SK-N-SH (cell line): ENCODE measurements at regions not wholly inside any gene's neighbourhood (a gene's known extent, or its start where the extent isn't known, plus 50 kb on each side); places are given as distances from the start of the nearest gene placed in this dataset.

ENCODE experiments used
- CTCF ChIA-PET: fragments of 300-600, 350-600 bp; formaldehyde crosslinking; extraction: SDS; loops from one replicate; lab custom pipeline; 2021; lab: Yijun Ruan, JAX
- POLR2A ChIA-PET: fragments of 350-600 bp; sonication (Branson Sonifier 250); formaldehyde crosslinking; extraction: SDS; loops from one replicate; lab custom pipeline; 2020; ENCODE audit warnings: antibody characterized with exemption, inconsistent platforms; lab: Yijun Ruan, JAX
- DNase-seq: peaks from one replicate; pipeline ENCODE4 v3.0.0; 2012
- H2AFZ ChIP-seq: fragments of 200-600 bp; sonication (generic); 2 replicates; pipeline ENCODE4 v1.8.1; 2016; ENCODE audit warnings: antibody characterized with exemption, mild to moderate bottlenecking, low read depth
- H3F3A ChIP-seq: fragments of 200-600 bp; sonication (generic); replicated peaks from 2 replicates; pipeline ENCODE3; 2016; ENCODE audit warnings: antibody characterized with exemption, mild to moderate bottlenecking; ENCODE audit not compliant: insufficient read depth
- H3K27ac ChIP-seq, 2 experiments: fragments of 200-500 bp in 1 of 2; fragments of 200-600 bp in 1 of 2; sonication (Bioruptor generic) in 1 of 2; sonication (generic), shearing (Covaris generic) in 1 of 2; 2 replicates each; pipeline versions ENCODE4 v1.5.1 to v1.6.1; 2014 to 2016; ENCODE audit warnings: low read depth in 2 of 2, inconsistent platforms in 1 of 2, low read length in 1 of 2, mild to moderate bottlenecking in 1 of 2, mixed read lengths in 1 of 2
- H3K27me3 ChIP-seq: fragments of 200-600 bp; sonication (generic), shearing (Covaris generic); 2 replicates; pipeline ENCODE4 v1.6.1; 2016; ENCODE audit warnings: mixed run types; ENCODE audit not compliant: insufficient read depth
- H3K36me3 ChIP-seq, 2 experiments: fragments of 200-500 bp in 1 of 2; fragments of 200-600 bp in 1 of 2; sonication (Bioruptor generic) in 1 of 2; sonication (generic) in 1 of 2; replicated peaks in 1 of 2; 2 replicates each; pipeline versions ENCODE3 to v1.5.1; 2014 to 2016; ENCODE audit warnings: low read length in 1 of 2, mild to moderate bottlenecking in 1 of 2; ENCODE audit not compliant: insufficient read depth in 2 of 2, control insufficient read depth in 1 of 2
- H3K4me1 ChIP-seq, 2 experiments: fragments of 200-500 bp in 1 of 2; fragments of 200-600 bp in 1 of 2; sonication (Bioruptor generic) in 1 of 2; sonication (generic), shearing (Covaris generic) in 1 of 2; 2 replicates each; pipeline versions ENCODE4 v1.5.1 to v1.6.1; 2014 to 2016; ENCODE audit warnings: low read depth in 1 of 2, low read length in 1 of 2, mixed run types in 1 of 2; ENCODE audit not compliant: insufficient read depth in 2 of 2, control insufficient read depth in 1 of 2
- H3K4me2 ChIP-seq: fragments of 200-600 bp; sonication (generic), shearing (Covaris generic); 2 replicates; pipeline ENCODE4 v1.6.1; 2017; ENCODE audit warnings: mixed run types
- H3K4me3 ChIP-seq, 2 experiments: fragments of 200-500 bp in 1 of 2; fragments of 200-600 bp in 1 of 2; sonication (Bioruptor generic) in 1 of 2; sonication (generic), shearing (Covaris generic) in 1 of 2; 2 replicates each; pipeline versions ENCODE4 v1.5.1 to v1.8.1; 2014 to 2016; ENCODE audit warnings: low read depth in 2 of 2, inconsistent platforms in 1 of 2, low read length in 1 of 2, mild to moderate bottlenecking in 1 of 2, mixed read lengths in 1 of 2, moderate library complexity in 1 of 2
- H3K79me2 ChIP-seq: fragments of 200-600 bp; sonication (generic); 2 replicates; pipeline ENCODE4 v1.8.1; 2017; ENCODE audit warnings: mild to moderate bottlenecking; ENCODE audit not compliant: insufficient read depth
- H3K9ac ChIP-seq: fragments of 200-600 bp; sonication (generic); 2 replicates; pipeline ENCODE4 v1.6.1; 2017; ENCODE audit warnings: mixed run types
- H3K9me2 ChIP-seq: fragments of 200-600 bp; sonication (generic); 2 replicates; pipeline ENCODE4 v1.6.1; 2017; ENCODE audit warnings: mixed run types
- H3K9me3 ChIP-seq: fragments of 200-600 bp; sonication (generic); 2 replicates; pipeline ENCODE4 v1.6.1; 2017; ENCODE audit warnings: mixed run types, mild to moderate bottlenecking, moderate library complexity
- H4K20me1 ChIP-seq: fragments of 200-600 bp; sonication (generic); 2 replicates; pipeline ENCODE4 v1.6.1; 2017; ENCODE audit warnings: mild to moderate bottlenecking, mixed run types; ENCODE audit not compliant: insufficient read depth
- ELF1 ChIP-seq: IDR thresholded peaks from 2 replicates; pipeline ENCODE4 v1.4.0; 2012
- EP300 ChIP-seq, 2 experiments: IDR thresholded peaks; 2 replicates each; pipeline versions ENCODE4 v1.4.0 to v1.6.1; 2012; ENCODE audit warnings: borderline replicate concordance in 1 of 2, low read depth in 1 of 2, low read length in 1 of 2
- FOSL2 ChIP-seq: IDR thresholded peaks from 2 replicates; pipeline ENCODE4 v1.4.0; 2012; ENCODE audit warnings: low read depth, mild to moderate bottlenecking, moderate library complexity, borderline replicate concordance
- FOXJ3 ChIP-seq: sonication (generic); formaldehyde crosslinking; IDR thresholded peaks from 2 replicates; pipeline ENCODE4 v1.5.1; 2020; ENCODE audit warnings: mild to moderate bottlenecking, missing genetic modification reagents
- FOXM1 ChIP-seq: IDR thresholded peaks from 2 replicates; pipeline ENCODE4 v1.4.0; 2012; ENCODE audit warnings: low read depth, mild to moderate bottlenecking
- IRF3 ChIP-seq: fragments of 150-350 bp; IDR thresholded peaks from 2 replicates; pipeline ENCODE4 v1.6.1; 2016; ENCODE audit warnings: mild to moderate bottlenecking, low read depth, low read length
- NRF1 ChIP-seq: IDR thresholded peaks from 2 replicates; pipeline ENCODE4 v1.6.1; 2012; ENCODE audit warnings: low read depth, mild to moderate bottlenecking, low read length
- RFX5 ChIP-seq: IDR thresholded peaks from 2 replicates; pipeline ENCODE4 v1.6.1; 2012; ENCODE audit warnings: mild to moderate bottlenecking, improper control_type of control experiment, low read length
- SIN3A ChIP-seq: IDR thresholded peaks from 2 replicates; pipeline ENCODE4 v1.6.1; 2012; ENCODE audit warnings: low read depth, mild to moderate bottlenecking, low read length, moderate library complexity, borderline replicate concordance
- TAF1 ChIP-seq: IDR thresholded peaks from 2 replicates; pipeline ENCODE4 v1.6.1; 2012; ENCODE audit warnings: low read depth, mild to moderate bottlenecking, low read length, moderate library complexity, borderline replicate concordance
- TEAD4 ChIP-seq: IDR thresholded peaks from 2 replicates; pipeline ENCODE4 v1.4.0; 2012; ENCODE audit warnings: mild to moderate bottlenecking, borderline replicate concordance; ENCODE audit not compliant: insufficient read depth
- USF1 ChIP-seq: IDR thresholded peaks from 2 replicates; pipeline ENCODE4 v1.4.0; 2012; ENCODE audit warnings: low read depth, borderline replicate concordance
- USF2 ChIP-seq: fragments of 150-350 bp; IDR thresholded peaks from 2 replicates; pipeline ENCODE4 v1.6.1; 2017; ENCODE audit warnings: antibody characterized with exemption, low read length, low read depth, borderline replicate concordance
- YY1 ChIP-seq: IDR thresholded peaks from 2 replicates; pipeline ENCODE4 v1.4.0; 2012; ENCODE audit warnings: low read depth, mild to moderate bottlenecking
- ZBTB33 ChIP-seq: IDR thresholded peaks from 2 replicates; pipeline ENCODE4 v1.4.0; 2012; ENCODE audit warnings: low read depth, borderline replicate concordance
- WGBS: methylation state at CpG from one replicate; pipeline ENCODE4 v1.1.6; 2017; ENCODE audit warnings: low lambda C conversion rate; 5-methylcytosine and 5-hydroxymethylcytosine counted together
- TF ChIP-seq, protein P1 (sequence below): fragments of 200-600 bp; sonication (generic); IDR thresholded peaks from 2 replicates; pipeline ENCODE4 v1.6.1; 2017; ENCODE audit warnings: antibody characterized with exemption, mild to moderate bottlenecking, moderate library complexity

GRCh38 chr18:78460558-78460957, 519.1 kb upstream of the SALL3 start:
- Histone ChIP-seq H3K27ac (no peak overlapping the region), H3K4me2 (no peak overlapping the region), H3K79me2 (no peaks in the 10 kb centered on the region), H3K4me3 (no peak overlapping the region), H3K9me3 (no peaks in the 10 kb centered on the region), H3K36me3 (no peaks in the 10 kb centered on the region), H3K9ac (no peak overlapping the region), H2AFZ (no peak overlapping the region), H3K9me2 (no peaks in the 10 kb centered on the region), H3F3A (no peaks in the 10 kb centered on the region), H4K20me1 (no peaks in the 10 kb centered on the region), H3K27me3 (no peaks in the 10 kb centered on the region), H3K4me1 (no peaks in the 10 kb centered on the region)
- WGBS: 0% methylated on average over 3 of the region's 3 CpGs
- POLR2A ChIA-PET: no interaction called here
- TF ChIP-seq NRF1: no peak
- no peak for TF ChIP-seq SIN3A
- TF ChIP-seq, protein P1, sequence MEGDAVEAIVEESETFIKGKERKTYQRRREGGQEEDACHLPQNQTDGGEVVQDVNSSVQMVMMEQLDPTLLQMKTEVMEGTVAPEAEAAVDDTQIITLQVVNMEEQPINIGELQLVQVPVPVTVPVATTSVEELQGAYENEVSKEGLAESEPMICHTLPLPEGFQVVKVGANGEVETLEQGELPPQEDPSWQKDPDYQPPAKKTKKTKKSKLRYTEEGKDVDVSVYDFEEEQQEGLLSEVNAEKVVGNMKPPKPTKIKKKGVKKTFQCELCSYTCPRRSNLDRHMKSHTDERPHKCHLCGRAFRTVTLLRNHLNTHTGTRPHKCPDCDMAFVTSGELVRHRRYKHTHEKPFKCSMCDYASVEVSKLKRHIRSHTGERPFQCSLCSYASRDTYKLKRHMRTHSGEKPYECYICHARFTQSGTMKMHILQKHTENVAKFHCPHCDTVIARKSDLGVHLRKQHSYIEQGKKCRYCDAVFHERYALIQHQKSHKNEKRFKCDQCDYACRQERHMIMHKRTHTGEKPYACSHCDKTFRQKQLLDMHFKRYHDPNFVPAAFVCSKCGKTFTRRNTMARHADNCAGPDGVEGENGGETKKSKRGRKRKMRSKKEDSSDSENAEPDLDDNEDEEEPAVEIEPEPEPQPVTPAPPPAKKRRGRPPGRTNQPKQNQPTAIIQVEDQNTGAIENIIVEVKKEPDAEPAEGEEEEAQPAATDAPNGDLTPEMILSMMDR: no peak
- TF ChIP-seq TEAD4: no peak
- no peak for TF ChIP-seq FOXJ3 (CRISPR knock-in tag)
- TF ChIP-seq RFX5: no peak
- no peak for TF ChIP-seq ELF1
- TF ChIP-seq IRF3: no peak
- no peak for TF ChIP-seq ZBTB33
- no peak for TF ChIP-seq EP300 (IDR thresholded peaks at IDR 0.05; ENCODE audit: borderline replicate concordance in 1 of 2, low read depth in 1 of 2, low read length in 1 of 2)
- no peak for TF ChIP-seq USF2
- TF ChIP-seq YY1: no peak
- TF ChIP-seq USF1: no peak
- no peak for TF ChIP-seq TAF1
- TF ChIP-seq FOSL2: no peak
- TF ChIP-seq FOXM1: no peak
- no peak for DNase-seq
- CTCF ChIA-PET: no interaction called here
